Retinal pigment epithelial cell (primary cell): ENCODE measurements at regions not wholly inside any gene's neighbourhood (a gene's known extent, or its start where the extent isn't known, plus 50 kb on each side); places are given as distances from the start of the nearest gene placed in this dataset.

Experiments used
- DNase-seq: peaks from one replicate; pipeline ENCODE4 v3.0.0-alpha.2; 2010; ENCODE audit warnings: low read depth
- H3K4me3 ChIP-seq: 2 replicates; pipeline ENCODE4 v1.5.1; 2011; ENCODE audit warnings: mild to moderate bottlenecking, low read length, control low read depth, moderate library complexity
- TF ChIP-seq, protein P1 (sequence below): conservative IDR thresholded peaks from 2 replicates; pipeline ENCODE4 v1.5.1; 2011; ENCODE audit warnings: low read depth, low read length, control low read depth, inconsistent platforms

DNA sequence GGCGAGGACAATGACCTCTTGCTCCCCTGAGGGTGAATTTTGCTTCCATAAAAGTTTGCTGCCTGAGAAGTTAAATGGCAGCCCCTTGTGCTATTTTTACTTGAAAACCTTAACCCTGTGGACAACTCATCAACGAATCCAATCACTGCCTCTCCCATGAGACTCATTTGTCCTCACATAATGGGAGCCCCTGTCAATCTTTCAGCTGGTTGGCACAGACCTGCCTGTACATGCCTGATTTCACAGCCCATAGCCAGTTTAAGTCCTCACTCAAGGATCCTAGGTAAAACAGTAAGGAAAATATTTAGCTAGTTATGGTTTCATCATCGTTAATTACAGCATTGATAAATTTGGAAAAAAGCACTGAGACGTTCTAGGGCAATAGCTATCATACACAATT lies 207.4 kb downstream of the NHLRC3 start:
- DNase-seq, result no peak
- H3K4me3 ChIP-seq, result no peak overlapping the region
- TF ChIP-seq, protein P1, sequence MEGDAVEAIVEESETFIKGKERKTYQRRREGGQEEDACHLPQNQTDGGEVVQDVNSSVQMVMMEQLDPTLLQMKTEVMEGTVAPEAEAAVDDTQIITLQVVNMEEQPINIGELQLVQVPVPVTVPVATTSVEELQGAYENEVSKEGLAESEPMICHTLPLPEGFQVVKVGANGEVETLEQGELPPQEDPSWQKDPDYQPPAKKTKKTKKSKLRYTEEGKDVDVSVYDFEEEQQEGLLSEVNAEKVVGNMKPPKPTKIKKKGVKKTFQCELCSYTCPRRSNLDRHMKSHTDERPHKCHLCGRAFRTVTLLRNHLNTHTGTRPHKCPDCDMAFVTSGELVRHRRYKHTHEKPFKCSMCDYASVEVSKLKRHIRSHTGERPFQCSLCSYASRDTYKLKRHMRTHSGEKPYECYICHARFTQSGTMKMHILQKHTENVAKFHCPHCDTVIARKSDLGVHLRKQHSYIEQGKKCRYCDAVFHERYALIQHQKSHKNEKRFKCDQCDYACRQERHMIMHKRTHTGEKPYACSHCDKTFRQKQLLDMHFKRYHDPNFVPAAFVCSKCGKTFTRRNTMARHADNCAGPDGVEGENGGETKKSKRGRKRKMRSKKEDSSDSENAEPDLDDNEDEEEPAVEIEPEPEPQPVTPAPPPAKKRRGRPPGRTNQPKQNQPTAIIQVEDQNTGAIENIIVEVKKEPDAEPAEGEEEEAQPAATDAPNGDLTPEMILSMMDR, result no peak

DNA sequence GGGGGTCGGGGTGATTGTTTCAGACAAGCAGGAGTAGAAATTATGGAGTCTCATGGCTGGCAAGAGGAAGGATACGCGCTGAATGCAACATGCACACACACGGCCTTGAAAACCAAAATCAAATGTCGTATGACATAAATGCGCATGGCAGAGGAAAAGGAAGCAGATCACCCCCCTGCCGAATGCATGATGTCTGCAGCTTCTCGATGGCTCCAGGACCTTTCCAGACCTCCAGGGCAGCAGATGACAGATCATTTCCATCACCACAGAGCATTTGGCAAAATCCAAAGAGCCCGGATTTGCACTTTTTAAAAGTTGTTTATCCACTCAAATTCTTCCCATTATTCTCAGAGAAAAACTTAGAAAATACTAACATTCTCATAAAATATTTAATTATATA lies 211.7 kb downstream of the NHLRC3 start:
- H3K4me3 ChIP-seq, result no peak overlapping the region
- DNase-seq, result no peak
- TF ChIP-seq, protein P1, result no peak

DNA sequence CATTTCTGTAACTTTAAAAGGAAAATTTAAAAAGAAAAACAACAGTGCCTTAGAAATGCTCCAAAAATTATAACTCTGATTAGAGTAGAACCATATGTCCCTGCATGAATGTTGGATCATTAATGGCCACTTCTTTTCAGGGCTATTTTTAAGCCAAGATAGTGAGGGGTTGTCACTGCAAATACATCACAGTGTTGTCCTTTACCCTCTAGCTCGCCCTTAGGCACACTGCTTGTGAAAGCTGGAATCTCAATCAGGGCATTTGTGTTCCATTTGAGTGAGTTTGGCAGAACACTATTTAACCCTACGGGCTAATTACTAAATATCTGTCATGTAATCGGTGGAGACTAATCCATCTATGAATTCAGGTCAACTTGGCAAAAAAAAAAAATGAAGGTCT lies 212.2 kb downstream of the NHLRC3 start:
- no peak for DNase-seq
- H3K4me3 ChIP-seq, result no peak overlapping the region
- TF ChIP-seq, protein P1, result no peak

DNA sequence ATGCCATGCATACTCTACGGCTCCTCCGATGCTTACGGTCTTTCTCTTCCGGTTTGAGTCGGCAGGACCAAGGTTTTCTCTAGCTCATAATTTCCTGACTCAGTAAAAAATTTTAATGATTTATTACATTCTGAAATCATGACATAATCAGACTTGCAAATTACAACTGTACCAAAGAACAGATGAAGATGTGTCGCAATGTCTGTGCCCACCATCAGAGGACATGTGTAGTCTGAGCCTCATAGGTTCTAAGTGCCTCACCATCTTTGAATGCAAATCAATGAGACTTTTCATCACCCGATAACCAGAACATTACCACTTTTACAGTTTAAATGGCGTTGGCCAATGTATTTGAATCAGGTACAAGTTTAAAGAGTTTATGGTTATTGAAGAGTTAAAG lies 213.1 kb downstream of the NHLRC3 start:
- H3K4me3 ChIP-seq, result no peak overlapping the region
- DNase-seq, result no peak
- TF ChIP-seq, protein P1, result no peak

DNA sequence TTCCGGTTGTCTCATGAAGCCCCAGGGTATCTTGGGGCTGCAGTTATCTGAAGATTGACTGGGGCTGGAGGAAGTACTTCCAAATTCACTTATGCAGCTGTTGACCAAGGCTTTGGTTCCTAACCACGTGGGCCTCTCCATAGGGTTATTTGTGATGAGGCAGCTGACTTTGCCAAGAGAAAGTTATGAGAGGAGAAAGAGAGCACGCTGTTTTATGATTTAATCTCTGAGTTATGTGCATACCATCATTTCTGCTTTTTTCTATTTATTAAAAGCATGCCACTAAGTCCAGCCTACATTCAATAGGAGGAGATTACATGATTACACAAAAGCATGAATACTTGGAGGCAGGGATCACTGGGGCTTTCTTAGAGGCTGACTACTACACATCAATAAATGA lies 215.5 kb downstream of the NHLRC3 start:
- DNase-seq, result peak; percentile 72
- TF ChIP-seq, protein P1, result no peak
- no peak overlapping the region for H3K4me3 ChIP-seq

DNA sequence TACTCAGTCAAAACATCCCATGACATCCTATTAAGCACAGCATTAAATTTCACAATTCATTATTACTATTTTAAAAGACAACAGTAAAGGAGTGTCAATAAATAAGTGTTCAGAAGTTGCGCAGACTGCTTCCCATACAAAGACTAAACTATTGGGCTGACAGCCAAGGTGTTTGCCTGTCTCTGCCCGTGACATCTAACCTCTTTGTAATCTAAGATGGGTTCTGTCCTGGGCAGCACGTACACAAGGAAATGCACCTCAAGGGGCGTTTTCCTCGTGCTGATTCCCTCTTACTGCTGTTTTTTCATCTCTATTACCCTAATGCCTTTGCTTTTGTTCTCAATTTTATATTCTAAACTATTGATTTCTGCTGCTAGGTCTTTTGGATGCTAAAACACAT lies 216.3 kb downstream of the NHLRC3 start:
- DNase-seq, result no peak
- TF ChIP-seq, protein P1, result no peak
- no peak overlapping the region for H3K4me3 ChIP-seq

DNA sequence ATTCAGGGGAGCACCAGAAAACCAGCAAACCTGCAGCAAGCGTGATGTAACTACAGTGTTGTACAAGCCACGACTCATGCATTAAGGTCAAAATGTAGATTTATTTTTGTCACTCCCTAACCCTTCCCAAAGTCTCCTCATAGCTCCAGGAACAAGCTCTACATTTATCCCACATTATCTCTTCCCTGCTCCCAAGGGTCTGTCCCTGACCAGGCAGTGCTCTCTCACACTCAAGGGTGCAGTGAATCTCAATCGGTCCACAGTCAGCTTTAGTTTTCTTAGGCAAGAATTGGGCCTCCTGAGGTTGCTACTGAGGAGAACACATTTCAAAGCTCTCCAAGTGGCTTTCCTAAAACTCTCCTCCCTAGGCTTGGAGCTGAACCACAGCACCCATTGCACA lies 219.4 kb downstream of the NHLRC3 start:
- no peak for DNase-seq
- TF ChIP-seq, protein P1, result no peak
- no peak overlapping the region for H3K4me3 ChIP-seq
